ENCODE measurements at regions not wholly inside any gene's neighbourhood (a gene's known extent, or its start where the extent isn't known, plus 50 kb on each side); places are given as distances from the start of the nearest gene placed in this dataset.
"Not testable (repeated sequence)": the region's sequence is repeated elsewhere in the genome, so short reads cannot be mapped to it uniquely, and the experiment has no call there.

- ATAC-seq (no peak), DNase-seq (no peak)
- WGBS (ENCODE audit: insufficient coverage, low coverage, low lambda C conversion rate, missing lambda C conversion rate), result no CpG with 5 or more reads among the region's 2 CpGs
- Histone ChIP-seq H3K9me3 (no peaks in the 10 kb centered on the region), H3K4me3 (no peak overlapping the region), H3K36me3 (no peaks in the 10 kb centered on the region), H3K27ac (no peak overlapping the region), H3K27me3 (no peaks in the 10 kb centered on the region), H3K4me1 (no peaks in the 10 kb centered on the region)
- no peak for TF ChIP-seq CTCF (IDR thresholded peaks at IDR 0.05)
- no peak for TF ChIP-seq POLR2A (IDR thresholded peaks at IDR 0.05)
- intact Hi-C loops (cut with DNase I), result no loop called here
Observed at GRCh38 chr5:120174089-120174488, 290.0 kb upstream of the PRR16 start.

GRCh38 chr5:120181238-120181637 lies 282.9 kb upstream of the PRR16 start:
- H3K27me3 ChIP-seq; H3K9me3 ChIP-seq; H3K36me3 ChIP-seq; H3K4me3 ChIP-seq; H3K4me1 ChIP-seq; ATAC-seq; DNase-seq; intact Hi-C loops (cut with DNase I); H3K27ac ChIP-seq: not testable (repeated sequence)
- WGBS (ENCODE audit: insufficient coverage, low coverage, low lambda C conversion rate, missing lambda C conversion rate), result 90% methylated on average over 2 of the region's 10 CpGs

GRCh38 chr5:120194650-120195049 lies 269.4 kb upstream of the PRR16 start:
- H3K4me1 ChIP-seq; H3K4me3 ChIP-seq; ATAC-seq; DNase-seq; H3K27me3 ChIP-seq; H3K36me3 ChIP-seq; H3K9me3 ChIP-seq; H3K27ac ChIP-seq; intact Hi-C loops (cut with DNase I): not testable (repeated sequence)
- 63% methylated on average over 2 of the region's 2 CpGs for WGBS (ENCODE audit: insufficient coverage, low coverage, low lambda C conversion rate, missing lambda C conversion rate)

GRCh38 chr5:120199559-120199958 lies 264.5 kb upstream of the PRR16 start:
- Histone ChIP-seq H3K27ac (no peak overlapping the region), H3K4me1 (no peaks in the 10 kb centered on the region), H3K27me3 (no peaks in the 10 kb centered on the region), H3K9me3 (no peaks in the 10 kb centered on the region), H3K4me3 (no peak overlapping the region), H3K36me3 (no peaks in the 10 kb centered on the region)
- intact Hi-C loops (cut with DNase I), result no loop called here
- no peak for DNase-seq
- TF ChIP-seq POLR2A (IDR thresholded peaks at IDR 0.05) (no peak), CTCF (IDR thresholded peaks at IDR 0.05) (no peak)
- 40% methylated on average over 3 of the region's 3 CpGs for WGBS (ENCODE audit: insufficient coverage, low coverage, low lambda C conversion rate, missing lambda C conversion rate)
- ATAC-seq, result no peak

- intact Hi-C loops (cut with DNase I), result no loop called here
- Histone ChIP-seq H3K9me3 (no peaks in the 10 kb centered on the region), H3K36me3 (no peaks in the 10 kb centered on the region), H3K4me3 (no peak overlapping the region), H3K27ac (no peak overlapping the region), H3K27me3 (no peaks in the 10 kb centered on the region), H3K4me1 (no peaks in the 10 kb centered on the region)
- DNase-seq (no peak), ATAC-seq (no peak)
- TF ChIP-seq POLR2A (IDR thresholded peaks at IDR 0.05) (no peak), CTCF (IDR thresholded peaks at IDR 0.05) (no peak)
Observed at GRCh38 chr5:120207129-120207528, 257.0 kb upstream of the PRR16 start.

GRCh38 chr5:120217001-120217400 lies 247.1 kb upstream of the PRR16 start:
- Histone ChIP-seq H3K27me3 (no peaks in the 10 kb centered on the region), H3K27ac (no peak overlapping the region), H3K4me3 (no peak overlapping the region), H3K9me3 (no peaks in the 10 kb centered on the region), H3K4me1 (no peaks in the 10 kb centered on the region), H3K36me3 (no peaks in the 10 kb centered on the region)
- no peak for DNase-seq
- 0% methylated on average over 2 of the region's 2 CpGs for WGBS (ENCODE audit: insufficient coverage, low coverage, low lambda C conversion rate, missing lambda C conversion rate)
- ATAC-seq, result no peak
- intact Hi-C loops (cut with DNase I), result no loop called here
- TF ChIP-seq POLR2A (IDR thresholded peaks at IDR 0.05) (no peak), CTCF (IDR thresholded peaks at IDR 0.05) (no peak)

Measured in right lobe of liver (tissue), 6 donors.